ENCODE measurements at regions not wholly inside any gene's neighbourhood (a gene's known extent, or its start where the extent isn't known, plus 50 kb on each side); places are given as distances from the start of the nearest gene placed in this dataset.
"Not testable (repeated sequence)": the region's sequence is repeated elsewhere in the genome, so short reads cannot be mapped to it uniquely, and the experiment has no call there.

DNA sequence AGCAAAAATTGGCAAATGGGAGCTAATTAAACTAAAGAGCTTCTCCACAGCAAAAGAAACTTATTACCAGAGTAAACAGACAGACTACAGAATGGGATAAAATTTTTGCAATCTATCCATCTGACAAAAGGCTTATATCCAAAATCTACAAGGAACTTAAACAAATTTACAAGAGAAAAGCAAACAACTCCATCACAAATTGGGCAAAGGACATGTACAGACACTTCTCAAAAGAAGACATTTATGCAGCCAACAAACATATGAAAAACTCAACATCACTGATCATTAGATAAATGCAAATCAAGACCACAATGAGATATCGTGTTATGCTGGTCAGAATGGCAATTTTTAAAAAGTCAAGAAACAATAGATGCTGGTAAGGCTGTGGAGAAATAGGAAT, 315.6 kb downstream of the DMAC1 start:
- TF ChIP-seq, protein P1, sequence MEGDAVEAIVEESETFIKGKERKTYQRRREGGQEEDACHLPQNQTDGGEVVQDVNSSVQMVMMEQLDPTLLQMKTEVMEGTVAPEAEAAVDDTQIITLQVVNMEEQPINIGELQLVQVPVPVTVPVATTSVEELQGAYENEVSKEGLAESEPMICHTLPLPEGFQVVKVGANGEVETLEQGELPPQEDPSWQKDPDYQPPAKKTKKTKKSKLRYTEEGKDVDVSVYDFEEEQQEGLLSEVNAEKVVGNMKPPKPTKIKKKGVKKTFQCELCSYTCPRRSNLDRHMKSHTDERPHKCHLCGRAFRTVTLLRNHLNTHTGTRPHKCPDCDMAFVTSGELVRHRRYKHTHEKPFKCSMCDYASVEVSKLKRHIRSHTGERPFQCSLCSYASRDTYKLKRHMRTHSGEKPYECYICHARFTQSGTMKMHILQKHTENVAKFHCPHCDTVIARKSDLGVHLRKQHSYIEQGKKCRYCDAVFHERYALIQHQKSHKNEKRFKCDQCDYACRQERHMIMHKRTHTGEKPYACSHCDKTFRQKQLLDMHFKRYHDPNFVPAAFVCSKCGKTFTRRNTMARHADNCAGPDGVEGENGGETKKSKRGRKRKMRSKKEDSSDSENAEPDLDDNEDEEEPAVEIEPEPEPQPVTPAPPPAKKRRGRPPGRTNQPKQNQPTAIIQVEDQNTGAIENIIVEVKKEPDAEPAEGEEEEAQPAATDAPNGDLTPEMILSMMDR (IDR thresholded peaks at IDR 0.05; ENCODE audit: insufficient read depth, low read length) = not testable (repeated sequence)
- not testable (repeated sequence) for TF ChIP-seq POLR2AphosphoS5 (IDR thresholded peaks at IDR 0.05; ENCODE audit: low read depth)

Data from HL-60 (cell line).